ENCODE measurements at regions not wholly inside any gene's neighbourhood (a gene's known extent, or its start where the extent isn't known, plus 50 kb on each side); places are given as distances from the start of the nearest gene placed in this dataset.

GRCh38 chr3:72187131-72187530, 402.2 kb upstream of the PROK2 start:
- H3K9me3 Mint-ChIP-seq = no peaks in the 10 kb centered on the region
- WGBS (ENCODE audit: insufficient coverage) = 72% methylated on average over 2 of the region's 2 CpGs
- H3K4me1 ChIP-seq (ENCODE audit: control insufficient read depth, insufficient read depth, low read length) = peaks cover 4% of the 10 kb centered on the region
- H3K4me3 ChIP-seq (ENCODE audit: low read length) = no peak overlapping the region
- peaks cover 4 to 10% of the 10 kb centered on the region in 2 donors for H3K27me3 Mint-ChIP-seq (ENCODE audit: low read depth in 2 of 2)
- H3K36me3 ChIP-seq (ENCODE audit: control insufficient read depth, insufficient read depth, low read length) = no peaks in the 10 kb centered on the region
- no peaks in the 10 kb centered on the region for H3K9me3 ChIP-seq (ENCODE audit: control insufficient read depth, insufficient read depth, low read length)
- intact Hi-C loops (cut with micrococcal nuclease) = no loop called here
- no peaks in the 10 kb centered on the region for H3K36me3 Mint-ChIP-seq
- H3K4me1 Mint-ChIP-seq = no peaks in the 10 kb centered on the region
- H3K4me3 Mint-ChIP-seq = no peak overlapping the region
- no peaks in the 10 kb centered on the region for H3K27me3 ChIP-seq (ENCODE audit: control insufficient read depth, insufficient read depth, low read length)
- ATAC-seq (no peak), DNase-seq (peak in 1 of 2 donors; percentile 25)
- no peak overlapping the region for H3K27ac ChIP-seq (ENCODE audit: low read length)
- H3K27ac Mint-ChIP-seq = no peak overlapping the region
- TF ChIP-seq CTCF (IDR thresholded peaks at IDR 0.05) = no peak

GRCh38 chr3:72186400-72186855, 401.5 kb upstream of the PROK2 start:
- intact Hi-C loops (cut with micrococcal nuclease) = no loop called here
- no peaks in the 10 kb centered on the region for H3K36me3 ChIP-seq (ENCODE audit: control insufficient read depth, insufficient read depth, low read length)
- no peak for ATAC-seq
- Mint-ChIP-seq H3K4me1 (no peaks in the 10 kb centered on the region), H3K4me3 (no peak overlapping the region), H3K9me3 (no peaks in the 10 kb centered on the region), H3K36me3 (no peaks in the 10 kb centered on the region), H3K27me3 (ENCODE audit: low read depth in 2 of 2) (peaks cover 10 to 17% of the 10 kb centered on the region in 2 donors), H3K27ac (no peak overlapping the region)
- no peaks in the 10 kb centered on the region for H3K9me3 ChIP-seq (ENCODE audit: control insufficient read depth, insufficient read depth, low read length)
- 26% methylated on average over 1 of the region's 1 CpG for WGBS (ENCODE audit: insufficient coverage)
- H3K27ac ChIP-seq (ENCODE audit: low read length) = no peak overlapping the region
- H3K27me3 ChIP-seq (ENCODE audit: control insufficient read depth, insufficient read depth, low read length) = no peaks in the 10 kb centered on the region
- no peak for DNase-seq
- no peak for TF ChIP-seq CTCF (IDR thresholded peaks at IDR 0.05)
- H3K4me1 ChIP-seq (ENCODE audit: control insufficient read depth, insufficient read depth, low read length) = peaks cover 4% of the 10 kb centered on the region
- no peak overlapping the region for H3K4me3 ChIP-seq (ENCODE audit: low read length)

GRCh38 chr3:72185549-72186399, 400.8 kb upstream of the PROK2 start:
- intact Hi-C loops (cut with micrococcal nuclease) = no loop called here
- no peaks in the 10 kb centered on the region for H3K36me3 Mint-ChIP-seq

More at GRCh38 chr3:72185549-72186399, 400.8 kb upstream of the PROK2 start:
- no peak overlapping the region for H3K27ac ChIP-seq (ENCODE audit: low read length)
- DNase-seq = no peak
- WGBS (ENCODE audit: insufficient coverage) = 42% methylated on average over 4 of the region's 9 CpGs
- no peaks in the 10 kb centered on the region for H3K9me3 ChIP-seq (ENCODE audit: control insufficient read depth, insufficient read depth, low read length)
- H3K36me3 ChIP-seq (ENCODE audit: control insufficient read depth, insufficient read depth, low read length) = no peaks in the 10 kb centered on the region
- no peaks in the 10 kb centered on the region for H3K27me3 ChIP-seq (ENCODE audit: control insufficient read depth, insufficient read depth, low read length)
- TF ChIP-seq CTCF (IDR thresholded peaks at IDR 0.05) = no peak
- H3K4me3 Mint-ChIP-seq = no peak overlapping the region
- H3K4me1 Mint-ChIP-seq = no peaks in the 10 kb centered on the region
- H3K4me3 ChIP-seq (ENCODE audit: low read length) = no peak overlapping the region
- peaks cover 11 to 17% of the 10 kb centered on the region in 2 donors for H3K27me3 Mint-ChIP-seq (ENCODE audit: low read depth in 2 of 2)
- H3K4me1 ChIP-seq (ENCODE audit: control insufficient read depth, insufficient read depth, low read length) = peaks cover 4% of the 10 kb centered on the region
- H3K27ac Mint-ChIP-seq = no peak overlapping the region
- H3K9me3 Mint-ChIP-seq = no peaks in the 10 kb centered on the region
- ATAC-seq = no peak
